ENCODE measurements at regions not wholly inside any gene's neighbourhood (a gene's known extent, or its start where the extent isn't known, plus 50 kb on each side); places are given as distances from the start of the nearest gene placed in this dataset.

GRCh38 chr5:45094876-45095440, 286.2 kb downstream of the MRPS30 start:
- H3K4me1 Mint-ChIP-seq: no peaks in the 10 kb centered on the region
- no peaks in the 10 kb centered on the region for H3K4me1 ChIP-seq (ENCODE audit: control insufficient read depth in 1 of 2, insufficient read depth in 2 of 2, low read length in 2 of 2)
- no peak overlapping the region for H3K4me3 ChIP-seq (replicated peaks in 1 of 3; ENCODE audit: low read depth in 2 of 3, low read length in 3 of 3)
- H3K9me3 ChIP-seq (replicated peaks in 1 of 2; ENCODE audit: control insufficient read depth in 1 of 2, insufficient read depth in 1 of 2, low read length in 2 of 2): no peaks in the 10 kb centered on the region
- H3K36me3 ChIP-seq (replicated peaks in 1 of 2; ENCODE audit: control insufficient read depth in 1 of 2, insufficient read depth in 2 of 2, low read length in 2 of 2): no peaks in the 10 kb centered on the region
- peaks cover 0 to 10% (median 2%) of the 10 kb centered on the region in 7 donors for H3K9me3 Mint-ChIP-seq
- no peak overlapping the region for H3K4me2 ChIP-seq (replicated peaks; ENCODE audit: extremely low read depth, low read length, poor library complexity, severe bottlenecking)
- no peak overlapping the region for H3K4me3 Mint-ChIP-seq
- no peaks in the 10 kb centered on the region for H3K27me3 ChIP-seq (ENCODE audit: control insufficient read depth in 2 of 2, insufficient read depth in 2 of 2, low read length in 2 of 2)
- no peak overlapping the region for H3K27ac Mint-ChIP-seq
- H3K27ac ChIP-seq (ENCODE audit: low read depth in 1 of 2, low read length in 2 of 2): no peak overlapping the region
- no peak overlapping the region for H3K9ac ChIP-seq (ENCODE audit: insufficient read depth, low read length, poor library complexity, severe bottlenecking)
- no peaks in the 10 kb centered on the region for H3K79me2 ChIP-seq (ENCODE audit: insufficient read depth, low read length)
- no peak for DNase-seq
- no peaks in the 10 kb centered on the region for H3K36me3 Mint-ChIP-seq
- H3K27me3 Mint-ChIP-seq (ENCODE audit: low read depth in 3 of 3): no peaks in the 10 kb centered on the region
- WGBS (ENCODE audit: insufficient coverage): 100% methylated on average over 1 of the region's 4 CpGs
- TF ChIP-seq CTCF (IDR thresholded peaks at IDR 0.05): no peak
- H4K20me1 ChIP-seq (ENCODE audit: insufficient read depth, low read length): no peaks in the 10 kb centered on the region
- no peak overlapping the region for H2AFZ ChIP-seq (ENCODE audit: insufficient read depth, low read depth, low read length, poor library complexity, severe bottlenecking)
- intact Hi-C loops (cut with micrococcal nuclease): no loop called here

DNA sequence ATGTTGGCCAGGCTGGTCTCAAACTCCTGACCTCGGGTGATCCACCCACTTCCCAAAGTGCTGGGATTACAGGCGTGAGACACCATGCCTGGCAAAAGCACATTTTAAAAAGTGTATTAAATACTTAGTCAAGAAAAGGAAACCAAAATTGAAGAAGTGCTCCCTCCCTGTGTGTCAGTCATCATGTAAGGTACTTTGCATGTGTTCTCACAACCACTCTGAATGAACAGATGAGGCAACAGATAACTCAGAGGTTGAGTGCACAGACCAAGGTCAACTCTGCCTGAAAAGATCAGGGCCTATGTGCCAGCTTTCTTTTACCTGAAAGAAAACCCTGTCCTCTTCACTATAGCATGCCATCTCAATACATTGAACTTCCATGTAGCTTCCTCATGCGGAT, 289.7 kb downstream of the MRPS30 start:
- intact Hi-C loops (cut with micrococcal nuclease): no loop called here
- H4K20me1 ChIP-seq (ENCODE audit: insufficient read depth, low read length): no peaks in the 10 kb centered on the region
- no peaks in the 10 kb centered on the region for H3K27me3 ChIP-seq (ENCODE audit: control insufficient read depth in 2 of 2, insufficient read depth in 2 of 2, low read length in 2 of 2)
- no peaks in the 10 kb centered on the region for H3K36me3 ChIP-seq (replicated peaks in 1 of 2; ENCODE audit: control insufficient read depth in 1 of 2, insufficient read depth in 2 of 2, low read length in 2 of 2)
- Mint-ChIP-seq H3K36me3 (no peaks in the 10 kb centered on the region), H3K27me3 (ENCODE audit: low read depth in 3 of 3) (no peaks in the 10 kb centered on the region), H3K4me1 (no peaks in the 10 kb centered on the region), H3K9me3 (peaks cover 0 to 18% (median 6%) of the 10 kb centered on the region in 7 donors), H3K4me3 (no peak overlapping the region), H3K27ac (no peak overlapping the region)
- H3K27ac ChIP-seq (ENCODE audit: low read depth in 1 of 2, low read length in 2 of 2): no peak overlapping the region
- H3K9ac ChIP-seq (ENCODE audit: insufficient read depth, low read length, poor library complexity, severe bottlenecking): no peak overlapping the region
- no peak for DNase-seq
- no peak overlapping the region for H3K4me2 ChIP-seq (replicated peaks; ENCODE audit: extremely low read depth, low read length, poor library complexity, severe bottlenecking)
- H3K4me1 ChIP-seq (ENCODE audit: control insufficient read depth in 1 of 2, insufficient read depth in 2 of 2, low read length in 2 of 2): no peaks in the 10 kb centered on the region
- no peaks in the 10 kb centered on the region for H3K79me2 ChIP-seq (ENCODE audit: insufficient read depth, low read length)
- no peak for TF ChIP-seq CTCF (IDR thresholded peaks at IDR 0.05)
- 100% methylated on average over 1 of the region's 3 CpGs for WGBS (ENCODE audit: insufficient coverage)
- no peak overlapping the region for H2AFZ ChIP-seq (ENCODE audit: insufficient read depth, low read depth, low read length, poor library complexity, severe bottlenecking)
- no peak overlapping the region for H3K4me3 ChIP-seq (replicated peaks in 1 of 3; ENCODE audit: low read depth in 2 of 3, low read length in 3 of 3)
- H3K9me3 ChIP-seq (replicated peaks in 1 of 2; ENCODE audit: control insufficient read depth in 1 of 2, insufficient read depth in 1 of 2, low read length in 2 of 2): no peaks in the 10 kb centered on the region
